DOHH2 (cell line): ENCODE measurements at regions not wholly inside any gene's neighbourhood (a gene's known extent, or its start where the extent isn't known, plus 50 kb on each side); places are given as distances from the start of the nearest gene placed in this dataset.

Experiments
- CTCF ChIP-seq: fragments of 200-600 bp; sonication (generic); IDR thresholded peaks from one replicate; pipeline ENCODE4 v1.5.1; 2014; ENCODE audit warnings: antibody characterized with exemption, mild to moderate bottlenecking, low read depth, low read length; ENCODE audit not compliant: poor library complexity, severe bottlenecking
- EZH2phosphoT487 ChIP-seq: fragments of 200-600 bp; sonication (generic); IDR thresholded peaks from 2 replicates; pipeline ENCODE4 v1.6.1; 2017; ENCODE audit warnings: borderline replicate concordance, mild to moderate bottlenecking, antibody characterized with exemption, low read length, moderate library complexity, mixed read lengths

GRCh38 chr19:29308977-29309590, 96.1 kb upstream of the UQCRFS1 start:
- TF ChIP-seq CTCF, result no peak
- TF ChIP-seq EZH2phosphoT487, result no peak
